ENCODE measurements at regions not wholly inside any gene's neighbourhood (a gene's known extent, or its start where the extent isn't known, plus 50 kb on each side); places are given as distances from the start of the nearest gene placed in this dataset.

DNA sequence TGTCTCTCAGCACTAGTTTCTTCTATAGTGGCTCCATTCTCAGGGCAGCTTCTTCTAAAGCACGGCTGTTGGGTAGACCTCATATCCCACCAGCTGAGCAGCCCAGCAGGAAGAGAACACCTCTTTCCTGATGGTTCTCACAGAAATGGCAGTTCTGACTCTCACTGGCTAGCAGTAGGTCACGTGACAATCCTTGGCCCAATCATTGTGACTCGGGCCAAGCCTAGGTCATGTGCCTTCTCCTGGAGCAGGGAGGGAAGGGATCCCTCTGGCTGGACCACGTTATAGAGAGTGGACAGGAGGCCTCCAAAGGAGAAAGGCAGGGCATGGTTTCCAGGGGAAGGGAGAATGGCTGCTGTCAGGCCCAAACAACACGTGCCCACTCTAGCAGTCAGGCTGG lies 149.1 kb downstream of the AACS start:
- TF ChIP-seq, protein P1, sequence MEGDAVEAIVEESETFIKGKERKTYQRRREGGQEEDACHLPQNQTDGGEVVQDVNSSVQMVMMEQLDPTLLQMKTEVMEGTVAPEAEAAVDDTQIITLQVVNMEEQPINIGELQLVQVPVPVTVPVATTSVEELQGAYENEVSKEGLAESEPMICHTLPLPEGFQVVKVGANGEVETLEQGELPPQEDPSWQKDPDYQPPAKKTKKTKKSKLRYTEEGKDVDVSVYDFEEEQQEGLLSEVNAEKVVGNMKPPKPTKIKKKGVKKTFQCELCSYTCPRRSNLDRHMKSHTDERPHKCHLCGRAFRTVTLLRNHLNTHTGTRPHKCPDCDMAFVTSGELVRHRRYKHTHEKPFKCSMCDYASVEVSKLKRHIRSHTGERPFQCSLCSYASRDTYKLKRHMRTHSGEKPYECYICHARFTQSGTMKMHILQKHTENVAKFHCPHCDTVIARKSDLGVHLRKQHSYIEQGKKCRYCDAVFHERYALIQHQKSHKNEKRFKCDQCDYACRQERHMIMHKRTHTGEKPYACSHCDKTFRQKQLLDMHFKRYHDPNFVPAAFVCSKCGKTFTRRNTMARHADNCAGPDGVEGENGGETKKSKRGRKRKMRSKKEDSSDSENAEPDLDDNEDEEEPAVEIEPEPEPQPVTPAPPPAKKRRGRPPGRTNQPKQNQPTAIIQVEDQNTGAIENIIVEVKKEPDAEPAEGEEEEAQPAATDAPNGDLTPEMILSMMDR (IDR thresholded peaks at IDR 0.05), result no peak
- TF ChIP-seq POLR2A (IDR thresholded peaks at IDR 0.05; ENCODE audit: low read depth), result no peak
